Dermis microvascular lymphatic vessel endothelial cell (primary cell): ENCODE measurements at regions not wholly inside any gene's neighbourhood (a gene's known extent, or its start where the extent isn't known, plus 50 kb on each side); places are given as distances from the start of the nearest gene placed in this dataset.

Source experiments
- DNase-seq, 2 donors: peaks; one replicate each; pipeline versions ENCODE4 v3.0.0 to v3.0.0-alpha.2; 2010; ENCODE audit warnings: low read depth in 2 of 2

GRCh38 chr6:24987446-24988115, 51.8 kb upstream of the RIPOR2 start:
- DNase-seq, result no peak

DNA sequence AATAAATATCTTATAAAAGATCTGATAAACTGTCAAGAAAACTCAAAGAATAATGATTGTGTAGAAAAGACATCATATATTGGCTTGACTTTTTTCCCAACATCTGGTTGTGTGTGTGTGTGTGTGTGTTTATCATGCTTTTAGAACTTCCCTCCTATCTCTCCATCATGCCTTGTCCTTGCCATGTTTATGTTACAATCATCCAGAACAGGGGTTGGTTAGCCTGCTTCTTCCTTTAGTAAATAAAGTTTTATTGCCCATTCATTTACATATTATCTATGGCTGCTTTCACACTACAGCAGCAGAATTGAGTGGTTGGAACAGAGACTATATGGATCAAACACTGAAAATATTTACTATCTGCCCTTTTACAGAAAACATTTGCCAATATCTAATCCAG, 52.8 kb upstream of the RIPOR2 start:
- DNase-seq, result no peak

- DNase-seq, result no peak
These were observed 54.6 kb upstream of the RIPOR2 start for GRCh38 chr6:24990236-24990845.

- no peak for DNase-seq
These were observed 55.4 kb upstream of the RIPOR2 start for GRCh38 chr6:24990944-24991809.

- DNase-seq, result peak; percentile 23 to 37
These were observed 56.2 kb upstream of the RIPOR2 start for GRCh38 chr6:24991810-24992467.

DNA sequence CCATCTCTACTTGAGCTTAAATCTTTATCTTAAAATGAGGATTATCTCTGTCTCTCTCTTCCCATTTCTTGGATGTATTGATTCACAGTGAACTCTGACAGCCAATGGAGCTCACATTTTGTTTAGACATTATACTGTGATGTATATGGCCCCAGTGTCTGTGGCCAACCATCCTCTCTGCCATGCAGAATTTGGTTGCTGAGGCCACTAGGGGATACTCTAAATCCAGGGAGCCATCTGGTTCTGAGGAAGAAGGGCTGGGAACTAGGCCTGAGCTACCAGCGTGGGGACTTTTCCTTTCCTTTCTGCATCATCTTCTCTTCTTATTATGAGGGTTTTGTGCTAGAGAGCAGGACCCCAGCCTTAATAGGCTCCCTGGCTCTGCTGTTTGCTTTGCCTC, 59.1 kb upstream of the RIPOR2 start:
- DNase-seq, result no peak

GRCh38 chr6:24995270-24995669, 59.5 kb upstream of the RIPOR2 start:
- DNase-seq, result no peak

- no peak for DNase-seq
These were observed 60.6 kb upstream of the RIPOR2 start for GRCh38 chr6:24996269-24996836.

GRCh38 chr6:24997231-24997630, 61.5 kb upstream of the RIPOR2 start:
- no peak for DNase-seq

DNA sequence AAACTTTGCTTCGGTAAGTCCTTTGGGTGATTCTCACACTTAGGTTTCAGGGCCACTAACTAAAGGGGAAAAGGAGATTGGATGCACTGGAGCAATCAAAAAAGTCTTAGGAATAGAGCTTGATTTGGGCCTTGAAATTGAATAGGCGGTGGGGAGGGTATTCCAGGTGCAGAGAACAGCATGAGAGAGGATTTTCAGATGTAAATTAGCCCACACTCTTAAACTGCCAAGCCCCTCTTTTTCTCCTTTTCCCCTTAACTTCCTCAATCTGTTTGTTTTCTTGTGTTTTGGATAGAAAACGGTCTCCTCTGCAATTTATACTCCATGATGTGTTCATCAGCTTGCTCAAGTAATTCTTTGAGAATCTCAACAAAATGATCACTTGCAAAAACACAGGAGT, 62.1 kb upstream of the RIPOR2 start:
- no peak for DNase-seq

DNA sequence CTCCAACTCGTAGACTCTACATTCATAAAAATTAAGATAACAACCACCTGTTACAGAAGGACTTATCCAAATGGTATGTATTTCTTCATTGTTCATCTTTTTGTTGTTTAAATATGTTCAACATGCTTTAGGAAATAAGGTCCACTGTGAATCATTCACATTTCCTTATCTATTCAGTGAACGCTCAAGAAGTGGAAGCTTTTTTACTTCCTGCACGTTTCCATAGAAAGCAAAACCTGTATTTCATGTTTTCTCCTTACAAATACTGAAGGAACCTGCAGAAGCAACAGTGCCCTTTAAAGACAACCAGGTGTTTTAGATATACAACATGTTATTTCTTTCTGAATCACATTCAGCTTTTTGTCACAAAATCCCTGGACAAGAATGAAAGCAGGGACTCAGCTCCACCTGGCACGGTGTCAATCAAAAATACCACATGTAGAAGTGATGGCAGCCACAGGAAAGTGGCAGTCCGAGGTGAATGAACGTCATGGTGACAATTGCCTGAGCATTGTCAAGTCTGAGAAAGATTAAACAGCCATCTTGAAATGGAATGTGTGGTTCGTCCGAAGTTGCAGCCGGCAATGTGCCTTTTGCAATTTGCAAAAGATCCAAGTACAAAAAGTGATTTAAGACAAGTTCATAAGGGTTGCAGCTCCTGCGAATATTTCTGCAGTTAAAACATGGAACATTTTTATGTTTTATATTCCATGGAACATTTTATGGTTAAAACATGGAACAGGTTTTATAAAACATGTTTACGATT, 66.7 kb upstream of the RIPOR2 start:
- DNase-seq, result peak in 1 of 2 donors; percentile 28

GRCh38 chr6:25004357-25004756, 68.6 kb upstream of the RIPOR2 start:
- no peak for DNase-seq

DNA sequence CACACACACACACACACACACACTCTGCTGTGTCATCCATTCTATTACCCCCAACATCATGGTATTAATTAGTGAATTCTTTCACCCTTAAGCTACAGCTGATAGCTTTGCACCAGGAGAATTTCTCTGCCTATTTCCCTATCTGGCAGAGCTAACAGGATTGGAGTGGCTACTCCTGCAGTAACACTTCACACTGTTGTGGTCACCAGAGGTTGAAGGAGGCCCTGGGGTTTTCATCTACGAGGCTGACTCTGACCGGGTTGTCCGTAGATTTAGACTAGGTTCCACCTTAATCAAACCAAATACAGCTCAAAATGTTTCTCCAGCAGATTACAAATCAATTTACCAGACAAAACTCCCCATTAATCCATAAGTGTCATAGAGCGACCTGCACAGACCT, 69.2 kb upstream of the RIPOR2 start:
- no peak for DNase-seq

- no peak for DNase-seq
These were observed 70.3 kb upstream of the RIPOR2 start for GRCh38 chr6:25006075-25006474.

- peak; percentile 55 to 65 for DNase-seq
These were observed 70.8 kb upstream of the RIPOR2 start for GRCh38 chr6:25006565-25007001.

DNA sequence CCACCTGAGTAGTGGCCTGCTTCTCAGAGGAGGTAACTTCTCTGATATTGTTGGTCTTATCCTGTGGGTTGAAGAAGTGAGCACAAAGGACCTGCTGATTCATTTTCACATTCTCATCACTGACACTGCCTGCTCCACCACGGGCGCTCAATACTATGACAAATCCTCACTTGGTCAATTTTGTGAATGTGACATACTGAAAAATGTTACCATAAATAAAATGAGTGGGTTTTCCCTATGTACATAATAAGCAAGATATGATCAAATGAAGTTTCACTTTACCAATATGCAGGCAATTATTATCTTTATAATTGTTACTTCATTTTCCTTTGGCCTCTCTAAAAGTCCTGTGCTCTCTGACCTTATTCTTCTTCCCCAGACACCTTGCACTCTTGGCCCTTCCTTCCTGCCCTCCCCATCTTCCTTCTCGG, 71.5 kb upstream of the RIPOR2 start:
- no peak for DNase-seq

- no peak for DNase-seq
These were observed 73.1 kb upstream of the RIPOR2 start for GRCh38 chr6:25008707-25009392.

- no peak for DNase-seq
These were observed 73.6 kb upstream of the RIPOR2 start for GRCh38 chr6:25009393-25009710.

- DNase-seq, result no peak
These were observed 74.4 kb upstream of the RIPOR2 start for GRCh38 chr6:25010176-25010575.

- no peak for DNase-seq
These were observed 75.3 kb upstream of the RIPOR2 start for GRCh38 chr6:25010902-25011625.
